IMR-90 (cell line): ENCODE measurements at regions not wholly inside any gene's neighbourhood (a gene's known extent, or its start where the extent isn't known, plus 50 kb on each side); places are given as distances from the start of the nearest gene placed in this dataset.

Experiments
- ATAC-seq: fragments of 200-7000 bp; cut with Tn5 transposase; 2 replicates; pipeline ENCODE4 v1.9.1; 2020; ENCODE audit warnings: low read depth, mild to moderate bottlenecking, moderate library complexity
- BruUV-seq: library from RNA; stranded (reverse); fragments of 400-500 nt; replicated peaks from 2 replicates; lab custom pipeline; 2021; lab: Mats Ljungman, UMichigan
- CTCF ChIA-PET: fragments of 300-600 bp; formaldehyde crosslinking; extraction: SDS; loops from one replicate; lab custom pipeline; 2021; ENCODE audit warnings: antibody characterized with exemption; lab: Yijun Ruan, JAX
- POLR2A ChIA-PET: fragments of 300-600 bp; sonication (Branson Sonifier 250); formaldehyde crosslinking; loops from one replicate; lab custom pipeline; 2022; ENCODE audit warnings: antibody characterized with exemption; ENCODE audit not compliant: unreplicated experiment; lab: Charles Lee
- DNase-seq: peaks from one replicate; pipeline ENCODE4 v3.0.0; 2013
- H2AFZ ChIP-seq: replicated peaks from 2 replicates; pipeline ENCODE3; 2013; ENCODE audit warnings: low read length, mild to moderate bottlenecking; ENCODE audit not compliant: poor library complexity
- H2AK5ac ChIP-seq: 2 replicates; pipeline ENCODE4 v1.6.1; 2013; ENCODE audit warnings: low read depth, low read length, inconsistent platforms
- H2AK9ac ChIP-seq: replicated peaks from 2 replicates; pipeline ENCODE3; 2013; ENCODE audit warnings: mild to moderate bottlenecking, low read depth, low read length, moderate library complexity; ENCODE audit not compliant: poor library complexity
- H2BK120ac ChIP-seq: 2 replicates; pipeline ENCODE4 v1.6.1; 2013; ENCODE audit warnings: low read depth, low read length, inconsistent platforms
- H2BK15ac ChIP-seq: 3 replicates; pipeline ENCODE4 v1.6.1; 2013; ENCODE audit warnings: low read depth, low read length, inconsistent platforms
- H2BK20ac ChIP-seq: 2 replicates; pipeline ENCODE4 v1.6.1; 2013; ENCODE audit warnings: low read depth, mild to moderate bottlenecking, inconsistent platforms, low read length, moderate library complexity
- H2BK5ac ChIP-seq: 2 replicates; pipeline ENCODE4 v1.6.1; 2013; ENCODE audit warnings: mild to moderate bottlenecking, low read depth, low read length, inconsistent platforms; ENCODE audit not compliant: poor library complexity, severe bottlenecking
- H3K14ac ChIP-seq: replicated peaks from 2 replicates; pipeline ENCODE4 v1.6.1; 2013; ENCODE audit warnings: low read depth, low read length, inconsistent platforms
- H3K18ac ChIP-seq: 2 replicates; pipeline ENCODE4 v1.6.1; 2013; ENCODE audit warnings: low read depth, low read length, control low read depth
- H3K23ac ChIP-seq: 2 replicates; pipeline ENCODE4 v1.6.1; 2013; ENCODE audit warnings: low read depth, low read length, inconsistent platforms
- H3K27ac ChIP-seq: 2 replicates; pipeline ENCODE4 v1.5.1; 2013; ENCODE audit warnings: mild to moderate bottlenecking, control low read depth, low read length; ENCODE audit not compliant: insufficient read depth
- H3K27me3 ChIP-seq: 2 replicates; pipeline ENCODE4 v1.6.1; 2013; ENCODE audit warnings: low read length; ENCODE audit not compliant: control insufficient read depth, insufficient read depth
- H3K36me3 ChIP-seq: 2 replicates; pipeline ENCODE4 v1.6.1; 2013; ENCODE audit warnings: low read length, mixed read lengths; ENCODE audit not compliant: control insufficient read depth, insufficient read depth
- H3K4ac ChIP-seq: 2 replicates; pipeline ENCODE4 v1.6.1; 2013; ENCODE audit warnings: low read depth, low read length, inconsistent platforms
- H3K4me1 ChIP-seq: 2 replicates; pipeline ENCODE4 v1.6.1; 2013; ENCODE audit warnings: low read length, mixed read lengths; ENCODE audit not compliant: control insufficient read depth, insufficient read depth
- H3K4me2 ChIP-seq: 2 replicates; pipeline ENCODE4 v1.6.1; 2013; ENCODE audit warnings: low read depth, mild to moderate bottlenecking, control low read depth, low read length, moderate library complexity
- H3K4me3 ChIP-seq: 2 replicates; pipeline ENCODE4 v1.5.1; 2013; ENCODE audit warnings: low read depth, mild to moderate bottlenecking, control low read depth, low read length, moderate library complexity; ENCODE audit not compliant: insufficient read depth
- H3K56ac ChIP-seq: 2 replicates; pipeline ENCODE4 v1.6.1; 2013; ENCODE audit warnings: low read length, inconsistent platforms; ENCODE audit not compliant: insufficient read depth; ENCODE audit errors: extremely low read depth
- H3K79me1 ChIP-seq, 2 experiments: 2 replicates each; pipeline ENCODE4 v1.6.1; 2013; ENCODE audit warnings: low read length in 2 of 2, inconsistent platforms in 1 of 2, low read depth in 1 of 2
- H3K9ac ChIP-seq: 2 replicates; pipeline ENCODE4 v1.6.1; 2013; ENCODE audit warnings: low read depth, low read length, control low read depth
- H3K9me1 ChIP-seq: 2 replicates; pipeline ENCODE4 v1.6.1; 2013; ENCODE audit warnings: low read length, inconsistent platforms; ENCODE audit not compliant: insufficient read depth
- H3K9me3 ChIP-seq: 2 replicates; pipeline ENCODE4 v1.6.1; 2013; ENCODE audit warnings: low read length; ENCODE audit not compliant: control insufficient read depth, insufficient read depth
- H4K20me1 ChIP-seq: 2 replicates; pipeline ENCODE4 v1.6.1; 2013; ENCODE audit warnings: low read length, inconsistent platforms; ENCODE audit not compliant: insufficient read depth
- H4K5ac ChIP-seq: 2 replicates; pipeline ENCODE4 v1.6.1; 2013; ENCODE audit warnings: mild to moderate bottlenecking, low read depth, low read length, control low read depth
- H4K8ac ChIP-seq, 2 experiments: 2 replicates each; pipeline ENCODE4 v1.6.1; 2013; ENCODE audit warnings: low read depth in 2 of 2, low read length in 2 of 2, control low read depth in 1 of 2, inconsistent platforms in 1 of 2
- H4K91ac ChIP-seq: 2 replicates; pipeline ENCODE4 v1.6.1; 2013; ENCODE audit warnings: low read depth, low read length, inconsistent platforms; ENCODE audit not compliant: insufficient read depth
- BHLHE40 ChIP-seq: fragments of 150-350 bp; IDR thresholded peaks from 2 replicates; pipeline ENCODE4 v1.6.1; 2016; ENCODE audit warnings: mild to moderate bottlenecking, low read depth, low read length
- CHD1 ChIP-seq: IDR thresholded peaks from 2 replicates; pipeline ENCODE4 v1.6.1; 2012; ENCODE audit warnings: low read depth, low read length, improper control_type of control experiment
- MAFK ChIP-seq: IDR thresholded peaks from 2 replicates; pipeline ENCODE4 v1.6.1; 2012; ENCODE audit warnings: low read depth, low read length, improper control_type of control experiment
- MAZ ChIP-seq: IDR thresholded peaks from 2 replicates; pipeline ENCODE4 v1.6.1; 2012; ENCODE audit warnings: low read depth, mild to moderate bottlenecking, low read length, improper control_type of control experiment, moderate library complexity, borderline replicate concordance
- MXI1 ChIP-seq: IDR thresholded peaks from 2 replicates; pipeline ENCODE4 v1.6.1; 2012; ENCODE audit warnings: low read depth, mild to moderate bottlenecking, low read length, moderate library complexity, borderline replicate concordance
- NFE2L2 ChIP-seq: fragments of 150-350 bp; IDR thresholded peaks from 2 replicates; pipeline ENCODE4 v1.6.1; 2016; ENCODE audit warnings: low read depth, mild to moderate bottlenecking, low read length
- POLR2A ChIP-seq: IDR thresholded peaks from 2 replicates; pipeline ENCODE4 v1.6.1; 2012; ENCODE audit warnings: mild to moderate bottlenecking, low read depth, low read length
- RAD21 ChIP-seq: IDR thresholded peaks from 2 replicates; pipeline ENCODE4 v1.6.1; 2012; ENCODE audit warnings: low read length, improper control_type of control experiment
- RCOR1 ChIP-seq: IDR thresholded peaks from 2 replicates; pipeline ENCODE4 v1.6.1; 2012; ENCODE audit warnings: mild to moderate bottlenecking, low read length, improper control_type of control experiment; ENCODE audit not compliant: insufficient replicate concordance
- RFX5 ChIP-seq: IDR thresholded peaks from 2 replicates; pipeline ENCODE4 v1.8.0; 2012; ENCODE audit warnings: low read depth, mild to moderate bottlenecking, low read length, moderate library complexity
- SMC3 ChIP-seq: fragments of 150-350 bp; IDR thresholded peaks from 2 replicates; pipeline ENCODE4 v1.6.1; 2016; ENCODE audit warnings: low read depth, mild to moderate bottlenecking, antibody characterized with exemption, low read length, moderate library complexity
- USF2 ChIP-seq: fragments of 150-350 bp; IDR thresholded peaks from 2 replicates; pipeline ENCODE4 v1.6.1; 2017; ENCODE audit warnings: mild to moderate bottlenecking, antibody characterized with exemption, low read length, low read depth
- WGBS, 2 experiments: methylation state at CpG; one replicate each; pipeline versions ENCODE4 v1.1.5 to v1.1.7; 2013; ENCODE audit warnings: missing lambda C conversion rate in 2 of 2; ENCODE audit not compliant: insufficient read length in 1 of 2; ENCODE audit errors: extremely low coverage in 2 of 2; 5-methylcytosine and 5-hydroxymethylcytosine counted together
- dilution Hi-C: fragments of 300-500 bp; cut with HindIII; formaldehyde crosslinking; loops from one replicate; pipeline ENCODE4 v1.14.3; 2018; ENCODE audit warnings: low sequenced_read_pairs; ENCODE audit not compliant: unreplicated experiment
- in situ Hi-C: fragments of 300-500 bp; cut with MboI; formaldehyde crosslinking; loops from 3 replicates; pipeline ENCODE4 v1.14.3; 2019; ENCODE audit warnings: low sequenced_read_pairs, inconsistent platforms, mixed read lengths
- intact Hi-C: fragments of 100-400 bp; cut with micrococcal nuclease; formaldehyde crosslinking; loops from 2 replicates; pipeline ENCODE4 v1.10.0; 2022
- TF ChIP-seq, protein P1 (sequence below): conservative IDR thresholded peaks from 2 replicates; pipeline ENCODE4 v1.5.1; 2012; ENCODE audit warnings: mild to moderate bottlenecking, low read depth, low read length, improper control_type of control experiment

DNA sequence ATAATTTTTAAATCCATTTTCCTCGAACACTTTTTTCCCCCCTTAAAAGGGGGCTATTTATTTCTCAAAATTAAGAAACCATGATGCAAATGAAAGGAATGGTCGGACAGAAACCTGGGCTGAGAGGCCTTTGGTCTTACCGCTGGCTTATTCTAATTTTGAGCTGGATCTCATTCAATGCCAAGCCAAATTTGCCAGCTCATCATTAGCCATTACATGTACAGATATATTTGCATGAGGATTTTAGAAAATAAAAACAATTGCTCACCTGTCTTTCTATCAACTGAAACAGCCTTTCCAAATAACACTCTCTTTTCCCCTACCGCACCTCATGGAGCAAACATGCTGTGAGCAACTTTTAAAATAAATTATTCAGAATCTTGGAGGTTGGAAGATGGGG lies 219.5 kb upstream of the DTNBP1 start:
- no peak overlapping the region for H2AK5ac ChIP-seq
- H2AK9ac ChIP-seq: no peak overlapping the region
- H3K18ac ChIP-seq: no peak overlapping the region
- TF ChIP-seq RCOR1 (no peak), POLR2A (no peak), RAD21 (no peak), BHLHE40 (no peak), USF2 (no peak), MAZ (no peak), NFE2L2 (no peak), RFX5 (no peak), SMC3 (no peak), MXI1 (no peak), MAFK (no peak), CHD1 (no peak)
- TF ChIP-seq, protein P1, sequence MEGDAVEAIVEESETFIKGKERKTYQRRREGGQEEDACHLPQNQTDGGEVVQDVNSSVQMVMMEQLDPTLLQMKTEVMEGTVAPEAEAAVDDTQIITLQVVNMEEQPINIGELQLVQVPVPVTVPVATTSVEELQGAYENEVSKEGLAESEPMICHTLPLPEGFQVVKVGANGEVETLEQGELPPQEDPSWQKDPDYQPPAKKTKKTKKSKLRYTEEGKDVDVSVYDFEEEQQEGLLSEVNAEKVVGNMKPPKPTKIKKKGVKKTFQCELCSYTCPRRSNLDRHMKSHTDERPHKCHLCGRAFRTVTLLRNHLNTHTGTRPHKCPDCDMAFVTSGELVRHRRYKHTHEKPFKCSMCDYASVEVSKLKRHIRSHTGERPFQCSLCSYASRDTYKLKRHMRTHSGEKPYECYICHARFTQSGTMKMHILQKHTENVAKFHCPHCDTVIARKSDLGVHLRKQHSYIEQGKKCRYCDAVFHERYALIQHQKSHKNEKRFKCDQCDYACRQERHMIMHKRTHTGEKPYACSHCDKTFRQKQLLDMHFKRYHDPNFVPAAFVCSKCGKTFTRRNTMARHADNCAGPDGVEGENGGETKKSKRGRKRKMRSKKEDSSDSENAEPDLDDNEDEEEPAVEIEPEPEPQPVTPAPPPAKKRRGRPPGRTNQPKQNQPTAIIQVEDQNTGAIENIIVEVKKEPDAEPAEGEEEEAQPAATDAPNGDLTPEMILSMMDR: no peak
- in situ Hi-C loops: no loop called here
- peaks cover 2% of the 10 kb centered on the region; the same call in 1 of the 2 replicates for H3K4me1 ChIP-seq
- no peak overlapping the region for H4K91ac ChIP-seq
- ChIA-PET POLR2A (no interaction called here), CTCF (interaction anchor here (0.6 to 0.7 kb wide), 2 partner anchors 14 to 50 kb away, joined by 3 read pairs; no protein-coding TSS in a partner anchor)
- intact Hi-C loops: no loop called here
- no peaks in the 10 kb centered on the region for H4K20me1 ChIP-seq
- no peak overlapping the region for H3K23ac ChIP-seq
- H2BK5ac ChIP-seq: no peak overlapping the region
- no peak for DNase-seq
- H2BK20ac ChIP-seq: no peak overlapping the region
- H2AFZ ChIP-seq: no peak overlapping the region
- H3K9me1 ChIP-seq: no peaks in the 10 kb centered on the region
- H3K9me3 ChIP-seq: no peaks in the 10 kb centered on the region
- H3K79me1 ChIP-seq: no peaks in the 10 kb centered on the region
- H2BK15ac ChIP-seq: no peak overlapping the region
- no peak overlapping the region for H2BK120ac ChIP-seq
- WGBS, 2 experiments: no CpG with 5 or more reads among the region's 4 CpGs
- dilution Hi-C loops: no loop called here
- no peak overlapping the region for H3K4me2 ChIP-seq
- no peak overlapping the region for H3K27ac ChIP-seq
- H3K27me3 ChIP-seq: peaks cover 17% of the 10 kb centered on the region
- no TSS peak for BruUV-seq
- no peak overlapping the region for H4K8ac ChIP-seq
- no peak overlapping the region for H3K14ac ChIP-seq
- no peak for ATAC-seq
- no peak overlapping the region for H4K5ac ChIP-seq
- H3K56ac ChIP-seq: no peak overlapping the region
- H3K4ac ChIP-seq: no peak overlapping the region
- H3K9ac ChIP-seq: no peak overlapping the region
- no peaks in the 10 kb centered on the region for H3K36me3 ChIP-seq
- no peak overlapping the region for H3K4me3 ChIP-seq
